ENCODE measurements at regions not wholly inside any gene's neighbourhood (a gene's known extent, or its start where the extent isn't known, plus 50 kb on each side); places are given as distances from the start of the nearest gene placed in this dataset.
"Not testable (repeated sequence)": the region's sequence is repeated elsewhere in the genome, so short reads cannot be mapped to it uniquely, and the experiment has no call there.

- H3K4me1 ChIP-seq = no peaks in the 10 kb centered on the region
- DNase-seq (ENCODE audit: low spot score in 2 of 2) = no peak
- no peaks in the 10 kb centered on the region for H3K27me3 ChIP-seq
- H3K36me3 ChIP-seq = no peaks in the 10 kb centered on the region
- no peak overlapping the region for H3K27ac ChIP-seq
- 82 to 86% methylated on average over 3 of the region's 3 CpGs for WGBS, 2 donors
- TF ChIP-seq POLR2A (IDR thresholded peaks at IDR 0.05) (no peak), EP300 (IDR thresholded peaks at IDR 0.05) (no peak)
- no peak overlapping the region for H3K4me3 ChIP-seq
- no peaks in the 10 kb centered on the region for H3K9me3 ChIP-seq
Observed at GRCh38 chr2:39870871-39871270, 91.8 kb upstream of the THUMPD2 start.

- TF ChIP-seq POLR2A (IDR thresholded peaks at IDR 0.05) = no peak
- TF ChIP-seq EP300 (IDR thresholded peaks at IDR 0.05) = no peak
- no peak for TF ChIP-seq CTCF (IDR thresholded peaks at IDR 0.05)
- no peaks in the 10 kb centered on the region for H3K27me3 ChIP-seq
- no peak for DNase-seq (ENCODE audit: low spot score in 2 of 2)
- peaks cover 0 to 5% (median 0%) of the 10 kb centered on the region in 4 donors for H3K9me3 ChIP-seq
- 80 to 81% methylated on average over 5 of the region's 5 CpGs for WGBS, 2 donors
- H3K36me3 ChIP-seq = no peaks in the 10 kb centered on the region
- no peaks in the 10 kb centered on the region for H3K4me1 ChIP-seq
- H3K4me3 ChIP-seq = no peak overlapping the region
- no peak overlapping the region for H3K27ac ChIP-seq
Observed at GRCh38 chr2:39867268-39867667, 88.2 kb upstream of the THUMPD2 start.

- 83 to 89% methylated on average over 3 of the region's 3 CpGs for WGBS, 2 donors
- peaks cover 0 to 5% (median 0%) of the 10 kb centered on the region in 4 donors for H3K9me3 ChIP-seq
- no peak overlapping the region for H3K27ac ChIP-seq
- DNase-seq (ENCODE audit: low spot score in 2 of 2) = no peak
- H3K4me1 ChIP-seq = no peaks in the 10 kb centered on the region
- no peaks in the 10 kb centered on the region for H3K36me3 ChIP-seq
- no peaks in the 10 kb centered on the region for H3K27me3 ChIP-seq
- no peak overlapping the region for H3K4me3 ChIP-seq
- TF ChIP-seq CTCF (IDR thresholded peaks at IDR 0.05) = no peak
- no peak for TF ChIP-seq EP300 (IDR thresholded peaks at IDR 0.05)
- TF ChIP-seq POLR2A (IDR thresholded peaks at IDR 0.05) = no peak
Observed at GRCh38 chr2:39865751-39866150, 86.7 kb upstream of the THUMPD2 start.

- WGBS, 2 donors = 61 to 63% methylated on average over 1 of the region's 1 CpG
- not testable (repeated sequence) for H3K27ac ChIP-seq; H3K36me3 ChIP-seq; H3K9me3 ChIP-seq; H3K4me3 ChIP-seq; H3K4me1 ChIP-seq; H3K27me3 ChIP-seq; DNase-seq (ENCODE audit: low spot score in 2 of 2)
Observed at GRCh38 chr2:39863672-39864071, 84.6 kb upstream of the THUMPD2 start.

GRCh38 chr2:39860538-39860937 is 81.5 kb upstream of the THUMPD2 start:
- DNase-seq (ENCODE audit: low spot score in 2 of 2) = no peak
- Histone ChIP-seq H3K36me3 (no peaks in the 10 kb centered on the region), H3K27me3 (no peaks in the 10 kb centered on the region), H3K4me3 (no peak overlapping the region), H3K27ac (no peak overlapping the region), H3K4me1 (no peaks in the 10 kb centered on the region), H3K9me3 (peaks cover 0 to 5% (median 0%) of the 10 kb centered on the region in 4 donors)
- TF ChIP-seq CTCF (IDR thresholded peaks at IDR 0.05) (no peak), POLR2A (IDR thresholded peaks at IDR 0.05) (no peak), EP300 (IDR thresholded peaks at IDR 0.05) (no peak)
- 86 to 89% methylated on average over 3 of the region's 3 CpGs for WGBS, 2 donors

GRCh38 chr2:39858677-39859076 is 79.6 kb upstream of the THUMPD2 start:
- Histone ChIP-seq H3K36me3 (no peaks in the 10 kb centered on the region), H3K4me3 (no peak overlapping the region), H3K27ac (no peak overlapping the region), H3K4me1 (no peaks in the 10 kb centered on the region), H3K9me3 (peaks cover 0 to 3% (median 0%) of the 10 kb centered on the region in 4 donors), H3K27me3 (no peaks in the 10 kb centered on the region)
- 79 to 85% methylated on average over 2 of the region's 2 CpGs for WGBS, 2 donors
- no peak for DNase-seq (ENCODE audit: low spot score in 2 of 2)
- TF ChIP-seq CTCF (IDR thresholded peaks at IDR 0.05) (no peak), EP300 (IDR thresholded peaks at IDR 0.05) (no peak), POLR2A (IDR thresholded peaks at IDR 0.05) (no peak)
